ENCODE measurements at regions not wholly inside any gene's neighbourhood (a gene's known extent, or its start where the extent isn't known, plus 50 kb on each side); places are given as distances from the start of the nearest gene placed in this dataset.

- DNase-seq (ENCODE audit: low read depth), result no peak
Observed at GRCh38 chr14:96617635-96618034, 115.5 kb downstream of the PAPOLA start.

- no peak for DNase-seq (ENCODE audit: low read depth)
Observed at GRCh38 chr14:96622926-96623325, 120.7 kb downstream of the PAPOLA start.

DNA sequence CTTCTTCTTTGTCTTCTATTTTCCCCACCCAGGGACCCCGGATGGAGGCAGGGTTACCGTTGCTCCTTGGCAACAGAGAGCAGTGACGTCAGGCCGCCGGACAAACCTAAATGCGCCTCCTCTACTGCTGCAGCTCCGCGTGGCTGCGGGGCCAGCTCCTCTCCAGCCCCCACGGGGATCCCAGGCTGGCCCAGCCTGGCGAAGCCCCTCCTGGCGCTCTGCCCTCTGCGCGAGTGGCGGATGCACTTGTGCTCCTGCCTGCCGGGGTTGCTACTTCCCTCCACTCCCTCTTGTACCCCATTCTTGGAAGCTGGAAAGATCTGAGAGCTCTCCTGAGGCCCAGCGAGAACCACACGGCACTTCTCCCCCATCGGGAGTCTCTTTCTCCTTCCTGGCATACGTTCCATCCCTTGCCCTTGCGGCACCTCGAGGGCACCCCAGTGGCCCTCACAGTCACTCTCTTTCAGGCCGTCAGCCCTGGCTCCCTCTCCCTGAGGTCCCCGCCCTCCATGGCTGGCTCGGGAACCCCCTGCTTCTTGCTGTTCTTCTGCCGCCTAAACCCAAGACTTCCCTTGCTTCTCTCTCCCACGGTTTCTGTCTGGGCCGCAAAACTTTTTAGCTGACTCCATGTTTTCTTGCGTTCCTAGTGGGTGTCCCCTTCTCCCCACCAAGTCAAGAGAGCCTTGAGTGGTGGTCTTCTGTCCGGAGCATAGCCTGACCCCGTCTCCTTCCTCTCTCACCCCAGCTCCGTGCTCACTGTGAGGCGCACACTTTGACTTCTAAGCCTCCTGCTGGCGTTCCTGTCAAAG, 121.7 kb downstream of the PAPOLA start:
- no peak for DNase-seq (ENCODE audit: low read depth)

DNA sequence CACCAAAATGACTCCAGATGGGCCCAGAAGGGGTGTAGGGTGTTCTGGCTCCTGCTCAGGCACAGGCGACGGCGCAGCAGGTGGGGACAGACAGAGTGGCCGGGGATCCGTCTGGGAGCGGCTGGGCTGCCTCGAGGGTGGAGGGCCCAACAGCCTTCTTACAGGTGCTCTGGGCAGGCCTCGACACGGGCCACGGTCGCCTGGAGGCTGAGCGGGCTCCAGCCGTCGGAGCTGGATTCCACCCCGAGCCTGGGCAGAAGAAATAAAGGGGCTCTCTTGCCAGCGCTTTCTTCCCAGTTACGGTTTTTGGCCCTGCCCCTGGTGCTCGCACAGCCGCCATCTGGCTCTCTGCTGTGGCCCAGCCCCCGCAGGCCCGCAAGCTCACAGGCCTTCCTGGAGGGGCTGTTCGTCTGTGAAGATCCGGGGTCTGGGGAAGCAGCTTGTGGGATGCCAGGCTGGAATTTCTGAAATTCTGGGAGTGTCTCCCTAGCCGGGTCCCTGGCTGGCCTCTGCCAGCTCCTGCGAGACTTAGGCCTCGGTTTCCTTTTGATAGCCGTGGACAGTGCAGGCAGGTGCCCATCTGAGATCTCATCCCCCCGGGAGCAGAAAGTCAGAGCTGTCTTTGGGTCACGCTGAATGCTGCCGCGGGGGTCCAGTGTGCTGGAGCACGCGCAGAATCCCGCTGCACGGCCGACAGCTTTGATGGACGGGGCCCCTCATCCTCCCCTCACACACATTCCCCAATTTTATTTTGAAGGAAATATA, 122.7 kb downstream of the PAPOLA start:
- no peak for DNase-seq (ENCODE audit: low read depth)

DNA sequence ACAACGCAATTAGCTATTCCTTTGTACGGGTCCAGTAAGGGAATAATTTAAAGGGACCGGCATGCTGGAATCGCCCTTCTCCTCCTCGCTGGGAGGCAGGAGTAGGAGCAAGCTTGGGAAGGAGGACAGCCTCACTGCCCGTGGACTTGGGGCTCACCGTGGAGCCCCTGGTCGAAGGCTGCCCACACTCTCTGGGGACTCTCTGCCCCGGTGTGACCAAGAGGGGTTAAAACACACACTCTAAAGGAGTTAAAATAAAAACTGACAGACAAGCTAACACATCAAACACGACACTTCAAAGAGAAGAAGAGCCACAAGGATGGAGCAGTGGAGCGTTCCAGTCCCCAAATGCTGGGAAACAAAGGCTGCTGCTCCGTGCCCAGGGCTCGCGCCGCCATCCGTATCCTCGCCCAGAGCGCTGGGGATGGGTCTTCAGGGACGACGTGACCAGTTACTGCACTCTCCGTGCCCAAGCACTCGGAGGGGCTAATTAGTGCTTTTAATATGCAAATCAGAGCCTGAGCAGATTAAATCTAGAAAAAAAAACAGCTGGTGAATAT, 123.3 kb downstream of the PAPOLA start:
- DNase-seq (ENCODE audit: low read depth), result no peak

DNA sequence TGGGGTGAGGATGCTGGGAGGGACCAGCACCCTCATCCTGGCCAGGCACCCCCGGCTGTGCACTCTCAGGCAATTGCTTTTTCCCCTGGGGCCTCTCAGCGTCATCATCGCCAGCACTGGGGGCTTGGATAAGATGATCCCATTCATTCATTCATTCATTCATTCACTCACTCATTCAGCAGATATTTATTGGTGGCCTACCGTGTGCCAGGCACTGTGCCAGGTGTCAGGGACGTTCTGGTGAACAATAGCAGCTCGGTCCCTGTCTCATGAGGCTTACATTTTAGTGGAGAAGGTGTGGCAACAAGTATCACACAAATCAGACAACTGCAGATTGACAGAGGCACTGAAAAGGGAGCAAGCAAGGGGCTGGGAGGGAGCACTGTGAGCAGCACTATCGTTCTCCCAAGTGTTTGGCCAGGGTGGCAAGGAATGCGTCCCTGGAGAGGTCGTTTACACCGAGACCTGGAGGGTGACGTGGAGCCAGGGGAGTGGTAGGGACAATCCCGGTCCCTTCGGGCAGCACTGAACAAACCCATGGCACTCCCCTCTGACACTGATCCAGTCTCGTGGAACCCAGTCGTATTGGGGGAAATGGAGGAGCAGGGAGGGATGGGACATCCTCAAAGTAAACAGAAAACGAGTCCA, 124.1 kb downstream of the PAPOLA start:
- DNase-seq (ENCODE audit: low read depth), result no peak

DNA sequence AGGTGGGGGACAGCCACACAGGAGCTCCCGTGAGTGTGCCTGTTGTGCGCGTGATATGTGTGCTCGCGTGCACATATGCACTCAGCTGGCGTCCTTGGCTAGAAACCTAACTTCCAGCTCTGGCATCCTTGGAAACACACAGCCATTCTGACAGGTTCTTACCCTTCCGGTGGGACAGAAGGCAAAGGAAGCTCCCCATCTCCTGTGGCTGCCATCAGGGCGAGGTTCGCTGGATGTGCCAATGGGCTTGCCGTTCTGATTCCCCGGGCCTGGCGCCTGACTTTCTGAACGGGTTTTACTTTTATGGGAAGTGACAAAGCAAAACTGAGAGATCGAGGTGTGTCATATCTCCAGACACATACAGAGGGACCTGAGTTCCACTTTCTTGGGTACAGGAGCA, 124.7 kb downstream of the PAPOLA start:
- DNase-seq (ENCODE audit: low read depth), result no peak

- DNase-seq (ENCODE audit: low read depth), result no peak
Observed at GRCh38 chr14:96627386-96627785, 125.2 kb downstream of the PAPOLA start.

DNA sequence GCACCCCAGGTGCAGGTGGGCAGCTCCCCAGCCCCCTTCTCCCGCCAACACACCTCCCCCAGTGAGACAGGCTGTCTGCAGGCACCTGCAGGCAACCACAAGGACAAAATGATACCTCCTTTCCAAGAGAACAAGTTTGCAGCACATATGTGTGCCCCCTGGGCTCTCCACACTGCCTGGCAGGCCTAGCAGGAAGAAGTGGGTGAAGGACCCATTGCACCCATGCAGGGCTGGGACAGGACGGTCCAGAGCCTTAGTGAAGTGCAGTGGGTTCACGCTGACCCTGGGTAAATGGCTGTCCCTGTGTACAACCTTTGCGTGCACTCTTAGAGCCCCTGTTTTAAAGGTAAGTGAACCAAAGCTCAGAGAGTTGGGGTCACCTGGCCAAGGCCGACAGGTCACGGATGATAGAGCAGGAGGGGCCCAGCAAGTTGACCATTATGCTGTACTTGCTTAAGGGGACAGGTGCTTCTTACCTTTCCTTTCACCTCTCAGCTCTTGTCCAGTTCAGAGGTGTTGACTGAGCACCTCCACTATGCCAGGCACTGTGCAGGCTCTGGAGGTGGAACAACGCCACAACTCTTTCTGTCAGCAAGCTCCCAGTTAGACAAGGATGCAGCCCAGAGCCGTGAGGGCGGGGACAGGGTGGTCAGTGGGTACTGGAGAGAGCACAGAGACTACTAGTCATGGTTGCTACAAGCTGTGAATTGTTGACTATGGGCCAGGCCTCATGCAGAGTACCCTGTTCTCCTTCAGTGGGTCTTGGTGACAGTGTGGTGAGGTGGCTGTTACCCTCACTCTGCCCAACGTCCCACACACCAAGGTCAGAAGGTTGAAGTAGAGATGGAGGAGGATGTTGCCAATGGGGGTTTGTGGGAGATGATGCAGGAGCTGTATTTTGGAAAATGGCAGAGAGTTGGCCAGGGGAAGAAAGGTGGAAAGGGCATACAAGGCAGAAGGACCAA, 125.9 kb downstream of the PAPOLA start:
- no peak for DNase-seq (ENCODE audit: low read depth)

DNA sequence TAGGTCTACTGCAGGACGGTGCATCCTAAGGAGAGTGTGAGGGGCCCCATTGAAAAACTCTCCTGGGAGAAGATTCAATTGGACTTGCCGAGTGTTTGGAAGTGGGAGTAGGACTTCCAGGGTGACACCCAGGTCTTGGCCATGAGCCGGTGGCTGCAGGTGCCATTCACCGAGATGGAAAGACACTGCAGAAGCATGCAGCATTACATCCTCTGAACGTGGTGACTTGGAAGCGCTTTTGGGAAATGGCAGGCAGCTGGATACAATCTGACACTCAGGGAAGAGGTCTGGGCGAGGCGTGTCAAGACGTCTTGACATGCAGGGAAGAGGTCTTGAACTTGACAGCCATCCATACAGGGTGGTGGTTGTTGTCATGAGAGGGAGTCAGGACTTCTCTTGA, 126.9 kb downstream of the PAPOLA start:
- no peak for DNase-seq (ENCODE audit: low read depth)

- DNase-seq (ENCODE audit: low read depth), result no peak
Observed at GRCh38 chr14:96629558-96630222, 127.5 kb downstream of the PAPOLA start.

- DNase-seq (ENCODE audit: low read depth), result no peak
Observed at GRCh38 chr14:96630281-96630680, 128.1 kb downstream of the PAPOLA start.

- DNase-seq (ENCODE audit: low read depth), result no peak
Observed at GRCh38 chr14:96631030-96631429, 128.8 kb downstream of the PAPOLA start.

DNA sequence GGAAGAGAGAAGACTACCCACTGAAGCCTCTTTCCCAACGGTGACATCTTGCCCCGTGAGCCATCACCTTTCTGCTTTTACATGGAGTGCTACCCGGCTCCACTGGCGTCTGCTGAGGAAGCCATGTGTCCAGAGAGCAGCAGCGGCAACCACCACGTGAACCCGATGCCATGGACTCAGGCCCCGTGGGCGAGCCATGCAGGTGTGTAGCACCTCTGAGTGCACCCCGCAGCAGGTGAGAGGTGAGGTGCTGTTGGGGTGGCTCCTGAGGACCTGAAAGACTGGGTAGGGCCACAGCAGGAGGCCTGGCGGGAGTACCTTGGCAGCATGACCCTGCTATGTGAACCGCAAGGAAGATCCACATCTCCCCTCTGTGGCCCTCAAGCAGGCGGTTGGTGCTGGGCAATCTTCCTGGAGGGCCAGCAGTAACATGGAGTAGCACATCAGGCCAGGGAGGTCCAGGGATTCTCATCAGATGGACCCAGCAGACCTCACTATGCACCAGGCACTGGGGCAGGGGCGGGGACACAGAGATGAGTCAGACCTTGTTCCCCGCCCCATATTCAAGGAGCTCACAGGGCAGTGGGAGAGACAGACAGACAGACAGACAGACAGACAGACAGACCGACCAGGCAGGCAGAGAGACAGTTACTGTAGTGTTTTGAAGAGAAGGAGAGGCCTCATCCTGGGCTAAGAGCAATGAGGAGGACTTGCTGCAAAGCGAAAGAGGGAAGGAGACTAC, 129.6 kb downstream of the PAPOLA start:
- DNase-seq (ENCODE audit: low read depth), result no peak

GRCh38 chr14:96632363-96632758, 130.2 kb downstream of the PAPOLA start:
- no peak for DNase-seq (ENCODE audit: low read depth)

DNA sequence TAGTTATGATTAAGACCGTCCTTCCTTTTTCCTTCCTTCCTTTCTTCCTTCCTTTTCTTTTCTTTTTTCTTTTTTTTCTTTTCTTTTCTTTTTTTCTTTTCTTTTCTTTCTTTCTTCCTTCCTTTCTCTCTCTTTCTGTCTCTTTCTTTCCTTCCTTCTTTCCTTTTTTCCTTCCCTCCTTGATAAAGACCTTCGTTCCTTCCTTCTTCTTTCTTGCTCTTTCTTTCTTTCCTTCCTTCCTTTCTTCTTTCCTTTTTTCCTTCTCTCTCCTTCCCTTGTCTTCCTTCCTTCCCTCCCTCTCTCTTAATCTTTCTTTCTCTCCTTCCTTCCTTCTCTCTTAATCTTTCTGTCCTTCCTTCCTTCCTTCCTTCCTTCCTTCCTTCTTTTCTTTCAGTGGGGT, 130.9 kb downstream of the PAPOLA start:
- no peak for DNase-seq (ENCODE audit: low read depth)

DNA sequence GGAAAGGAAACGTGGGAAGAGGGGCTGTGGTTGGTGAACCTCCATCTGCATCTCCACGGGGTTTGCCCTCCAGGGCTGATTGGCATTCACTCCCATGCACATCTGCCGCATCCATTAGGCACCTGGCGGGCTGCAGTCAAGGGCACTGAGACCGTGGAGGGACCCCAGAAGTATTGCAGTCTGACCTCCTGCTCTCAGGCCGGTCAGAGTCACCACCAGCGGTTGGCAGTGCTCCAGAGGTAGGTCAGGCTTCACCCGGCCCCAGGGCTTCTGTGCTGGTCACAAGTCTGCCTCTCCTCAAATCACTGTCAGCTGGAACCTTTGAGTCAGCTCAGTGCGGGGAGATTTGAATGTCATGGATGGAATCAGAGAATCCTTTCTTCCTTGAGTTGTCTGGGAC, 132.3 kb downstream of the PAPOLA start:
- DNase-seq (ENCODE audit: low read depth), result no peak

GRCh38 chr14:96634896-96635295, 132.7 kb downstream of the PAPOLA start:
- no peak for DNase-seq (ENCODE audit: low read depth)

DNA sequence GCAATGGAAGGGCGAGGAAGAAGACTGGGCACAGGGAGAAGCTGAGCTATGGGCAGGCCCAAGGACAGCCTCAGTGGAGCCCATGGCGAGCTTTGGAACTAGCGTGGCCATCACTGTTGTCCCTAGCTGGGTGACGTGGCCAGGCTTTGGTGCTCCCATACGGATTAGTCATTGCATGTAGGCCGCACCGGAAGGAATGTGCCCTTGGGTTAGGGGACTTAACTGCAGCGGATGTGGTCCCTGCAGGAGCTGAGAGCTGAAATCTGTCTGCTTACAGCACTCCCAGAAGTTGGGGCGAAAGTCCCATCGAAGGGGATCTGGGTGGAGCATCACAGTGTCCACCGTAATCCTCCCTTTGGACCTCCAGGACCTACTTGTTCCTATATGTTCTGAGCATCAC, 133.7 kb downstream of the PAPOLA start:
- no peak for DNase-seq (ENCODE audit: low read depth)

DNA sequence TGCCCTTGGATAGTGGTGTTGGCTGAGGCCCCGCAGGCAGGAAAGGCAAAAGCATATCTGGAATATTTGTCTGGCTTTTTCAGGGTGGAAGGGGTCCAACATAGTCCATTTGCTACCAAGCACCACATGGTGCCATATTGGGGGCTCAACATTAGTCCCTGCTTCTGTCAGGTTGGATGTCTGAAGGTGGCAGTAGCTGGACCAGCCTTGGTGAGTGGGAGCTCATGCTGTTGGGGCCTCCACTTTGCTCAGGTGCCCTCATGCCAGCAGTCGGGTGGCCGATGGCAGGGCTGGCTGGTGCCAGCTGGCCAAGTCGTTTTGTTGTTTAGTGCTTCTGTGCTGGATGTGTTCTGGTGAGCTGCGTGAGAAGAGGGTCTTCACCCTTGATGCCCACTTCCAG, 135.3 kb downstream of the PAPOLA start:
- DNase-seq (ENCODE audit: low read depth), result no peak

Measured in activated T-helper 1 cell treated with Interleukin-2 at 50 U/mL for 16 hours (primary cell).